ENCODE measurements at regions not wholly inside any gene's neighbourhood (a gene's known extent, or its start where the extent isn't known, plus 50 kb on each side); places are given as distances from the start of the nearest gene placed in this dataset.

- TF ChIP-seq SP2 (IDR thresholded peaks at IDR 0.05; ENCODE audit: low read length) (no peak), BACH1 (IDR thresholded peaks at IDR 0.05; ENCODE audit: low read length) (no peak), NANOG (IDR thresholded peaks at IDR 0.05; ENCODE audit: insufficient read depth, low read depth, low read length, poor library complexity, severe bottlenecking) (no peak), SUZ12 (IDR thresholded peaks at IDR 0.05; ENCODE audit: low read length) (no peak), RFX5 (IDR thresholded peaks at IDR 0.05; ENCODE audit: borderline replicate concordance, low read depth, low read length) (no peak), RAD21 (IDR thresholded peaks at IDR 0.05 in 1 of 2, conservative IDR thresholded peaks at IDR 0.05 in 1 of 2; ENCODE audit: low read depth in 2 of 2, low read length in 2 of 2) (no peak), RXRA (IDR thresholded peaks at IDR 0.05; ENCODE audit: insufficient read depth, low read depth, low read length) (no peak)
- TF ChIP-seq, protein P1, sequence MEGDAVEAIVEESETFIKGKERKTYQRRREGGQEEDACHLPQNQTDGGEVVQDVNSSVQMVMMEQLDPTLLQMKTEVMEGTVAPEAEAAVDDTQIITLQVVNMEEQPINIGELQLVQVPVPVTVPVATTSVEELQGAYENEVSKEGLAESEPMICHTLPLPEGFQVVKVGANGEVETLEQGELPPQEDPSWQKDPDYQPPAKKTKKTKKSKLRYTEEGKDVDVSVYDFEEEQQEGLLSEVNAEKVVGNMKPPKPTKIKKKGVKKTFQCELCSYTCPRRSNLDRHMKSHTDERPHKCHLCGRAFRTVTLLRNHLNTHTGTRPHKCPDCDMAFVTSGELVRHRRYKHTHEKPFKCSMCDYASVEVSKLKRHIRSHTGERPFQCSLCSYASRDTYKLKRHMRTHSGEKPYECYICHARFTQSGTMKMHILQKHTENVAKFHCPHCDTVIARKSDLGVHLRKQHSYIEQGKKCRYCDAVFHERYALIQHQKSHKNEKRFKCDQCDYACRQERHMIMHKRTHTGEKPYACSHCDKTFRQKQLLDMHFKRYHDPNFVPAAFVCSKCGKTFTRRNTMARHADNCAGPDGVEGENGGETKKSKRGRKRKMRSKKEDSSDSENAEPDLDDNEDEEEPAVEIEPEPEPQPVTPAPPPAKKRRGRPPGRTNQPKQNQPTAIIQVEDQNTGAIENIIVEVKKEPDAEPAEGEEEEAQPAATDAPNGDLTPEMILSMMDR (IDR thresholded peaks at IDR 0.05; ENCODE audit: control extremely low read depth in 1 of 3, insufficient read depth in 1 of 3, low read depth in 1 of 3, low read length in 3 of 3), result no peak
Observed at GRCh38 chr3:14256046-14256445, 77.4 kb downstream of the LSM3 start (continued).

Data from H1 (cell line).